ENCODE measurements at regions not wholly inside any gene's neighbourhood (a gene's known extent, or its start where the extent isn't known, plus 50 kb on each side); places are given as distances from the start of the nearest gene placed in this dataset.

DNA sequence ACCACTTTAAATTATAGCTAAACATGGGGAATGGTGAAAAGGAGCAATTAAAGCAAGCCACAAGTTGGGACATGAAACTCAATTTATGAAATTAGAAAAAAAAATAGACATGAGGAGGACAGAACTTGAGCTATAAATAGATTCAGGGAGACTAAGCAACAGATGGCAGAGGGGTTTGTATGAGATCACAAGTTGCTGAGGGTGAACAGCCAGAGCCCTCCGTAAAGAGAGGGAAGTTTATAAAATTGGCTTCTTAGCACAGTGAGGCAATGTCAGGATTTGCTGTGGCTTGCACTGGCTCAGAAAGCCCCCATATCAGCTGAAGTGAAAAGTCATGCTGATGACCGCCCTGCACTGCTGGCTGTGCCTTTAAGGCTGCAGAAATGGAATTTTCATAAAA lies 443.4 kb upstream of the CD180 start:
- TF ChIP-seq ZNF8 (CRISPR knock-in tag; IDR thresholded peaks at IDR 0.05) (no peak), CSDC2 (CRISPR knock-in tag; IDR thresholded peaks at IDR 0.05) (no peak), OSR1 (CRISPR knock-in tag; IDR thresholded peaks at IDR 0.05) (no peak), ZFP30 (CRISPR knock-in tag; IDR thresholded peaks at IDR 0.05) (no peak), PPARA (CRISPR knock-in tag; IDR thresholded peaks at IDR 0.05; ENCODE audit: borderline replicate concordance) (no peak), ZFP3 (CRISPR knock-in tag; IDR thresholded peaks at IDR 0.05) (no peak), GLIS3 (CRISPR knock-in tag; IDR thresholded peaks at IDR 0.05) (no peak), ISL1 (CRISPR knock-in tag; IDR thresholded peaks at IDR 0.05) (no peak), ESRRG (CRISPR knock-in tag; IDR thresholded peaks at IDR 0.05) (no peak), SNAI2 (CRISPR knock-in tag; IDR thresholded peaks at IDR 0.05) (no peak)
- TF ChIP-seq, protein P1, sequence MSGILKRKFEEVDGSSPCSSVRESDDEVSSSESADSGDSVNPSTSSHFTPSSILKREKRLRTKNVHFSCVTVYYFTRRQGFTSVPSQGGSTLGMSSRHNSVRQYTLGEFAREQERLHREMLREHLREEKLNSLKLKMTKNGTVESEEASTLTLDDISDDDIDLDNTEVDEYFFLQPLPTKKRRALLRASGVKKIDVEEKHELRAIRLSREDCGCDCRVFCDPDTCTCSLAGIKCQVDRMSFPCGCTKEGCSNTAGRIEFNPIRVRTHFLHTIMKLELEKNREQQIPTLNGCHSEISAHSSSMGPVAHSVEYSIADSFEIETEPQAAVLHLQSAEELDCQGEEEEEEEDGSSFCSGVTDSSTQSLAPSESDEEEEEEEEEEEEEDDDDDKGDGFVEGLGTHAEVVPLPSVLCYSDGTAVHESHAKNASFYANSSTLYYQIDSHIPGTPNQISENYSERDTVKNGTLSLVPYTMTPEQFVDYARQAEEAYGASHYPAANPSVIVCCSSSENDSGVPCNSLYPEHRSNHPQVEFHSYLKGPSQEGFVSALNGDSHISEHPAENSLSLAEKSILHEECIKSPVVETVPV (CRISPR knock-in tag; IDR thresholded peaks at IDR 0.05) = no peak
- TF ChIP-seq, protein P2, sequence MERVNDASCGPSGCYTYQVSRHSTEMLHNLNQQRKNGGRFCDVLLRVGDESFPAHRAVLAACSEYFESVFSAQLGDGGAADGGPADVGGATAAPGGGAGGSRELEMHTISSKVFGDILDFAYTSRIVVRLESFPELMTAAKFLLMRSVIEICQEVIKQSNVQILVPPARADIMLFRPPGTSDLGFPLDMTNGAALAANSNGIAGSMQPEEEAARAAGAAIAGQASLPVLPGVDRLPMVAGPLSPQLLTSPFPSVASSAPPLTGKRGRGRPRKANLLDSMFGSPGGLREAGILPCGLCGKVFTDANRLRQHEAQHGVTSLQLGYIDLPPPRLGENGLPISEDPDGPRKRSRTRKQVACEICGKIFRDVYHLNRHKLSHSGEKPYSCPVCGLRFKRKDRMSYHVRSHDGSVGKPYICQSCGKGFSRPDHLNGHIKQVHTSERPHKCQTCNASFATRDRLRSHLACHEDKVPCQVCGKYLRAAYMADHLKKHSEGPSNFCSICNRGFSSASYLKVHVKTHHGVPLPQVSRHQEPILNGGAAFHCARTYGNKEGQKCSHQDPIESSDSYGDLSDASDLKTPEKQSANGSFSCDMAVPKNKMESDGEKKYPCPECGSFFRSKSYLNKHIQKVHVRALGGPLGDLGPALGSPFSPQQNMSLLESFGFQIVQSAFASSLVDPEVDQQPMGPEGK (CRISPR knock-in tag; IDR thresholded peaks at IDR 0.05; ENCODE audit: borderline replicate concordance) = no peak
- TF ChIP-seq, protein P3, sequence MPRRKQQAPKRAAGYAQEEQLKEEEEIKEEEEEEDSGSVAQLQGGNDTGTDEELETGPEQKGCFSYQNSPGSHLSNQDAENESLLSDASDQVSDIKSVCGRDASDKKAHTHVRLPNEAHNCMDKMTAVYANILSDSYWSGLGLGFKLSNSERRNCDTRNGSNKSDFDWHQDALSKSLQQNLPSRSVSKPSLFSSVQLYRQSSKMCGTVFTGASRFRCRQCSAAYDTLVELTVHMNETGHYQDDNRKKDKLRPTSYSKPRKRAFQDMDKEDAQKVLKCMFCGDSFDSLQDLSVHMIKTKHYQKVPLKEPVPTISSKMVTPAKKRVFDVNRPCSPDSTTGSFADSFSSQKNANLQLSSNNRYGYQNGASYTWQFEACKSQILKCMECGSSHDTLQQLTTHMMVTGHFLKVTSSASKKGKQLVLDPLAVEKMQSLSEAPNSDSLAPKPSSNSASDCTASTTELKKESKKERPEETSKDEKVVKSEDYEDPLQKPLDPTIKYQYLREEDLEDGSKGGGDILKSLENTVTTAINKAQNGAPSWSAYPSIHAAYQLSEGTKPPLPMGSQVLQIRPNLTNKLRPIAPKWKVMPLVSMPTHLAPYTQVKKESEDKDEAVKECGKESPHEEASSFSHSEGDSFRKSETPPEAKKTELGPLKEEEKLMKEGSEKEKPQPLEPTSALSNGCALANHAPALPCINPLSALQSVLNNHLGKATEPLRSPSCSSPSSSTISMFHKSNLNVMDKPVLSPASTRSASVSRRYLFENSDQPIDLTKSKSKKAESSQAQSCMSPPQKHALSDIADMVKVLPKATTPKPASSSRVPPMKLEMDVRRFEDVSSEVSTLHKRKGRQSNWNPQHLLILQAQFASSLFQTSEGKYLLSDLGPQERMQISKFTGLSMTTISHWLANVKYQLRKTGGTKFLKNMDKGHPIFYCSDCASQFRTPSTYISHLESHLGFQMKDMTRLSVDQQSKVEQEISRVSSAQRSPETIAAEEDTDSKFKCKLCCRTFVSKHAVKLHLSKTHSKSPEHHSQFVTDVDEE (CRISPR knock-in tag; IDR thresholded peaks at IDR 0.05) = no peak
- TF ChIP-seq, protein P4, sequence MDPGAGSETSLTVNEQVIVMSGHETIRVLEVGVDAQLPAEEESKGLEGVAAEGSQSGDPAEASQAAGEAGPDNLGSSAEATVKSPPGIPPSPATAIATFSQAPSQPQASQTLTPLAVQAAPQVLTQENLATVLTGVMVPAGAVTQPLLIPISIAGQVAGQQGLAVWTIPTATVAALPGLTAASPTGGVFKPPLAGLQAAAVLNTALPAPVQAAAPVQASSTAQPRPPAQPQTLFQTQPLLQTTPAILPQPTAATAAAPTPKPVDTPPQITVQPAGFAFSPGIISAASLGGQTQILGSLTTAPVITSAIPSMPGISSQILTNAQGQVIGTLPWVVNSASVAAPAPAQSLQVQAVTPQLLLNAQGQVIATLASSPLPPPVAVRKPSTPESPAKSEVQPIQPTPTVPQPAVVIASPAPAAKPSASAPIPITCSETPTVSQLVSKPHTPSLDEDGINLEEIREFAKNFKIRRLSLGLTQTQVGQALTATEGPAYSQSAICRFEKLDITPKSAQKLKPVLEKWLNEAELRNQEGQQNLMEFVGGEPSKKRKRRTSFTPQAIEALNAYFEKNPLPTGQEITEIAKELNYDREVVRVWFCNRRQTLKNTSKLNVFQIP (CRISPR knock-in tag; IDR thresholded peaks at IDR 0.05; ENCODE audit: borderline replicate concordance, low read depth) = no peak
- no peak for ATAC-seq

DNA sequence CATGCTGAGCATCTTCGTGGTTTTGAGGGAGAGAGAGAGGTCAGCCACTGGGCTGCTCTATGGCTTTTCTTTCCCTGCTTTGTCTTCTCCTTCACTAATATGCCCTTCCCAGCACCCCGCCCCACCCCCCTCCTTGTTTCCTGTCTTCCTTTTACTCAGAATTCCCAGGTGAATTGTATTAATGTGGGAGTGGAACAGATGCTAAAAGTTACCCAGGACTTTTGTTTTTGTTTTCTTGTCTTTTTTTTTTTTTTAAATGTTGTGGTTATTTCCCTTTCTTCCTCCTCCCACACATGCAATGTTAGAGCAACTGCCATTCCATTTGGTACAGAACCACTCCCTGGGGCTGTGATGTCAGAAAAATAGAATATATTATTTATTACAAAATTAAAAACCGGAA lies 442.7 kb upstream of the CD180 start:
- TF ChIP-seq ZC3H10 (CRISPR knock-in tag; IDR thresholded peaks at IDR 0.05) (no peak), PPARA (CRISPR knock-in tag; IDR thresholded peaks at IDR 0.05; ENCODE audit: borderline replicate concordance) (no peak), ESRRG (CRISPR knock-in tag; IDR thresholded peaks at IDR 0.05) (no peak), ZNF8 (CRISPR knock-in tag; IDR thresholded peaks at IDR 0.05) (no peak)
- TF ChIP-seq, protein P3 (CRISPR knock-in tag; IDR thresholded peaks at IDR 0.05) = no peak
- no peak for ATAC-seq

DNA sequence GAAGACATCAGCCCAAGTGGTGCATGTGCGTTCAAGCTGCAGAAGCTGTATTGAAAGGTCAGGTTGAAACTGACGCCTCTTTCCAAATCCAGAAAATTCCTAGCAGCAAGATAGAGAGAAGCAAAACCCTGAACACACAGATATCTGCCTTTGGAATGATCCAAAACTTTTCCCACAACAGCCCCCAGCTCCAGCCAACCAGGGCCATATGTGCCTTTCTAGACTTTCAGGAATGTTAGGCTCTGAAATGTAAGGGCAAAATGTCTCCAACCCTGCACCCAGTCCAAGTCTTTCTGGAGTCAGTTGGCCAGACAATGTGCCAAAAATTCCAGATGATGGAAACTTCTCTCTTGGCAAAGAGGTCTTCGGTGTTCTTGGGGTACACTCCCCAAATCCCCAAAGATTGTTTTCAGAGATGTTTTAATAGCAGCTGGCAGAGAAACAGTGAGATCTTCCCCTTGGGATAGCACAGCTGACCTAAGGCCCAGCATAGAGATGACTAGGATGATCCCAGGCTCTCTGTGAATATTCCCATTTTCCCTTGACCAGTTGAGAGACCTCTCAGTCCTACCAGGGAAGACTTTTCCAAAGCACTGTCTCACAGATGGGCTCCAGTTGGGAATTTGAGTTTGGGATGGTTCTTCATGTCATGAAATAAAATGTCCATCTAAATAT lies 440.4 kb upstream of the CD180 start:
- TF ChIP-seq PPARA (CRISPR knock-in tag; IDR thresholded peaks at IDR 0.05; ENCODE audit: borderline replicate concordance) (no peak), TCF4 (CRISPR knock-in tag; IDR thresholded peaks at IDR 0.05; ENCODE audit: borderline replicate concordance) (no peak), SNAI2 (CRISPR knock-in tag; IDR thresholded peaks at IDR 0.05) (no peak), ZNF8 (CRISPR knock-in tag; IDR thresholded peaks at IDR 0.05) (no peak), ARNTL (CRISPR knock-in tag; IDR thresholded peaks at IDR 0.05; ENCODE audit: borderline replicate concordance, low read depth) (no peak), ZNF70 (CRISPR knock-in tag; IDR thresholded peaks at IDR 0.05) (no peak), ZFP3 (CRISPR knock-in tag; IDR thresholded peaks at IDR 0.05) (no peak)
- TF ChIP-seq, protein P2 (CRISPR knock-in tag; IDR thresholded peaks at IDR 0.05; ENCODE audit: borderline replicate concordance) = no peak
- TF ChIP-seq, protein P4 (CRISPR knock-in tag; IDR thresholded peaks at IDR 0.05; ENCODE audit: borderline replicate concordance, low read depth) = no peak
- no peak for ATAC-seq

Data from SK-N-SH treated with all-trans-retinoic acid at 6 μM for 48 hours (cell line).